ENCODE measurements at regions not wholly inside any gene's neighbourhood (a gene's known extent, or its start where the extent isn't known, plus 50 kb on each side); places are given as distances from the start of the nearest gene placed in this dataset.

- TF ChIP-seq E2F4 (CRISPR knock-in tag; IDR thresholded peaks at IDR 0.05; ENCODE audit: borderline replicate concordance, low read depth) (no peak), CREB1 (CRISPR knock-in tag; IDR thresholded peaks at IDR 0.05) (no peak), CDX4 (CRISPR knock-in tag; IDR thresholded peaks at IDR 0.05; ENCODE audit: borderline replicate concordance) (no peak), CREM (CRISPR knock-in tag; IDR thresholded peaks at IDR 0.05) (no peak)
Measured at GRCh38 chr5:8391911-8392310, 523.0 kb downstream of the MTRR start (continued).

- ATAC-seq = no peak
- DNase-seq (ENCODE audit: low spot score) = no peak
- Mint-ChIP-seq H3K27me3 (ENCODE audit: low read depth) (no peaks in the 10 kb centered on the region), H3K9me3 (no peaks in the 10 kb centered on the region), H3K27ac (no peak overlapping the region), H3K36me3 (no peaks in the 10 kb centered on the region), H3K4me1 (no peaks in the 10 kb centered on the region), H3K4me3 (no peak overlapping the region)
- TF ChIP-seq PREB (CRISPR knock-in tag; IDR thresholded peaks at IDR 0.05; ENCODE audit: borderline replicate concordance) (no peak), RELA (CRISPR knock-in tag; IDR thresholded peaks at IDR 0.05; ENCODE audit: borderline replicate concordance) (no peak), EMX1 (CRISPR knock-in tag; IDR thresholded peaks at IDR 0.05) (no peak), NFATC4 (CRISPR knock-in tag; IDR thresholded peaks at IDR 0.05) (no peak), ZNF263 (CRISPR knock-in tag; IDR thresholded peaks at IDR 0.05; ENCODE audit: low read depth) (no peak)
- ChIA-PET CTCF (no interaction called here), POLR2A (interaction anchor here (0.6 to 0.8 kb wide), 2 partner anchors 34 to 291 kb away, joined by 3 to 4 read pairs; no protein-coding TSS in a partner anchor)
Measured at GRCh38 chr5:8393240-8393639, 524.3 kb downstream of the MTRR start.

- DNase-seq (ENCODE audit: low spot score) (no peak), ATAC-seq (peak; percentile 75)
- Mint-ChIP-seq H3K27me3 (ENCODE audit: low read depth) (no peaks in the 10 kb centered on the region), H3K4me1 (no peaks in the 10 kb centered on the region), H3K27ac (no peak overlapping the region), H3K9me3 (no peaks in the 10 kb centered on the region), H3K4me3 (no peak overlapping the region), H3K36me3 (no peaks in the 10 kb centered on the region)
- CTCF ChIA-PET = interaction anchor here (1.0 kb wide), 2 partner anchors 55 to 467 kb away, joined by 3 to 4 read pairs; no protein-coding TSS in a partner anchor
- TF ChIP-seq ZNF121 (CRISPR knock-in tag; IDR thresholded peaks at IDR 0.05) (no peak), MLX (CRISPR knock-in tag; IDR thresholded peaks at IDR 0.05) (no peak), FOXJ3 (CRISPR knock-in tag; IDR thresholded peaks at IDR 0.05; ENCODE audit: borderline replicate concordance) (no peak), SMAD4 (CRISPR knock-in tag; IDR thresholded peaks at IDR 0.05) (no peak), GRHL2 (CRISPR knock-in tag; IDR thresholded peaks at IDR 0.05; ENCODE audit: insufficient replicate concordance, severe bottlenecking) (no peak), ESRRA (CRISPR knock-in tag; IDR thresholded peaks at IDR 0.05; ENCODE audit: borderline replicate concordance) (no peak), ATF6 (CRISPR knock-in tag; IDR thresholded peaks at IDR 0.05) (no peak), TP53 (CRISPR knock-in tag; IDR thresholded peaks at IDR 0.05) (no peak), TEAD1 (CRISPR knock-in tag; IDR thresholded peaks at IDR 0.05) (no peak), CTCF (IDR thresholded peaks at IDR 0.05) (no peak)
- POLR2A ChIA-PET = no interaction called here
Measured at GRCh38 chr5:8394965-8395364, 526.0 kb downstream of the MTRR start.
